ENCODE measurements at regions not wholly inside any gene's neighbourhood (a gene's known extent, or its start where the extent isn't known, plus 50 kb on each side); places are given as distances from the start of the nearest gene placed in this dataset.

GRCh38 chr4:31071508-31072486, 351.6 kb downstream of the PCDH7 start:
- H3K4me2 ChIP-seq (ENCODE audit: low read length): no peak overlapping the region
- no TSS peak for BruUV-seq (replicated peaks)

GRCh38 chr4:31075969-31076368, 355.8 kb downstream of the PCDH7 start:
- H3K4me3 ChIP-seq (ENCODE audit: low read depth, low read length, poor library complexity, severe bottlenecking): no peak overlapping the region
- H3K9me3 ChIP-seq (ENCODE audit: low read length): no peaks in the 10 kb centered on the region
- H3K27ac ChIP-seq (ENCODE audit: low read depth, low read length, poor library complexity, severe bottlenecking): no peak overlapping the region
- CTCF ChIA-PET (ENCODE audit: unreplicated experiment): no interaction called here
- no peak for DNase-seq (ENCODE audit: low spot score)
- TF ChIP-seq EZH2phosphoT487 (IDR thresholded peaks at IDR 0.05; ENCODE audit: borderline replicate concordance, low read depth, low read length) (no peak), CTCF (conservative IDR thresholded peaks at IDR 0.05; ENCODE audit: low read length) (no peak)
- no peaks in the 10 kb centered on the region for H3K9me2 ChIP-seq (ENCODE audit: insufficient read depth, low read length)
- H3K4me2 ChIP-seq (ENCODE audit: low read length): no peak overlapping the region
- intact Hi-C loops (cut with micrococcal nuclease; ENCODE audit: unreplicated experiment): no loop called here
- no peaks in the 10 kb centered on the region for H3K4me1 ChIP-seq (ENCODE audit: insufficient read depth, low read length, poor library complexity, severe bottlenecking)
- no peaks in the 10 kb centered on the region for H3K36me3 ChIP-seq (ENCODE audit: insufficient read depth, low read length)
- no peaks in the 10 kb centered on the region for H3K79me2 ChIP-seq (ENCODE audit: insufficient read depth, low read depth, low read length)
- no peak overlapping the region for H2AFZ ChIP-seq (ENCODE audit: low read length)
- H4K20me1 ChIP-seq (ENCODE audit: insufficient read depth, low read length): no peaks in the 10 kb centered on the region
- no TSS peak for BruUV-seq (replicated peaks)
- POLR2A ChIA-PET: interaction anchor here (0.6 kb wide), 1 partner anchor 370 kb away, joined by 3 read pairs; no protein-coding TSS in a partner anchor

More at GRCh38 chr4:31071508-31072486, 351.6 kb downstream of the PCDH7 start:
- Histone ChIP-seq H2AFZ (ENCODE audit: low read length) (no peak overlapping the region; the same call in 1 of the 2 replicates), H3K79me2 (ENCODE audit: insufficient read depth, low read depth, low read length) (no peaks in the 10 kb centered on the region), H4K20me1 (ENCODE audit: insufficient read depth, low read length) (no peaks in the 10 kb centered on the region), H3K4me3 (ENCODE audit: low read depth, low read length, poor library complexity, severe bottlenecking) (no peak overlapping the region), H3K4me1 (ENCODE audit: insufficient read depth, low read length, poor library complexity, severe bottlenecking) (no peaks in the 10 kb centered on the region), H3K27ac (ENCODE audit: low read depth, low read length, poor library complexity, severe bottlenecking) (no peak overlapping the region), H3K36me3 (ENCODE audit: insufficient read depth, low read length) (no peaks in the 10 kb centered on the region), H3K9me3 (ENCODE audit: low read length) (no peaks in the 10 kb centered on the region), H3K9me2 (ENCODE audit: insufficient read depth, low read length) (no peaks in the 10 kb centered on the region)
- ChIA-PET POLR2A (no interaction called here), CTCF (ENCODE audit: unreplicated experiment) (no interaction called here)
- TF ChIP-seq CTCF (conservative IDR thresholded peaks at IDR 0.05; ENCODE audit: low read length) (no peak), EZH2phosphoT487 (IDR thresholded peaks at IDR 0.05; ENCODE audit: borderline replicate concordance, low read depth, low read length) (no peak)
- intact Hi-C loops (cut with micrococcal nuclease; ENCODE audit: unreplicated experiment): no loop called here
- DNase-seq (ENCODE audit: low spot score): no peak

- H3K79me2 ChIP-seq (ENCODE audit: insufficient read depth, low read depth, low read length): no peaks in the 10 kb centered on the region
- H3K4me1 ChIP-seq (ENCODE audit: insufficient read depth, low read length, poor library complexity, severe bottlenecking): no peaks in the 10 kb centered on the region
- no TSS peak for BruUV-seq (replicated peaks)
- H2AFZ ChIP-seq (ENCODE audit: low read length): no peak overlapping the region
- no peak for DNase-seq (ENCODE audit: low spot score)
- H3K27ac ChIP-seq (ENCODE audit: low read depth, low read length, poor library complexity, severe bottlenecking): no peak overlapping the region
- no peak for TF ChIP-seq EZH2phosphoT487 (IDR thresholded peaks at IDR 0.05; ENCODE audit: borderline replicate concordance, low read depth, low read length)
- no peak for TF ChIP-seq CTCF (conservative IDR thresholded peaks at IDR 0.05; ENCODE audit: low read length)
- POLR2A ChIA-PET: interaction anchor here (0.7 kb wide), 8 partner anchors 27 to 1465 kb away, joined by 3 to 6 read pairs (median 4); no protein-coding TSS in a partner anchor
- no peaks in the 10 kb centered on the region for H3K9me3 ChIP-seq (ENCODE audit: low read length)
- intact Hi-C loops (cut with micrococcal nuclease; ENCODE audit: unreplicated experiment): no loop called here
- no peak overlapping the region for H3K4me2 ChIP-seq (ENCODE audit: low read length)
- H3K4me3 ChIP-seq (ENCODE audit: low read depth, low read length, poor library complexity, severe bottlenecking): no peak overlapping the region
- H3K36me3 ChIP-seq (ENCODE audit: insufficient read depth, low read length): no peaks in the 10 kb centered on the region
- H3K9me2 ChIP-seq (ENCODE audit: insufficient read depth, low read length): no peaks in the 10 kb centered on the region
- CTCF ChIA-PET (ENCODE audit: unreplicated experiment): no interaction called here
- no peaks in the 10 kb centered on the region for H4K20me1 ChIP-seq (ENCODE audit: insufficient read depth, low read length)
Measured at GRCh38 chr4:31078661-31079060, 358.5 kb downstream of the PCDH7 start.
